Upper lobe of left lung (tissue), 6 donors: ENCODE measurements at regions not wholly inside any gene's neighbourhood (a gene's known extent, or its start where the extent isn't known, plus 50 kb on each side); places are given as distances from the start of the nearest gene placed in this dataset.

Experiments used
- ATAC-seq, 2 donors: fragments of 200-7000 bp; cut with Tn5 transposase; one replicate each; pipeline ENCODE4 v1.9.1; 2022; ENCODE audit warnings: mild to moderate bottlenecking in 2 of 2, moderate library complexity in 2 of 2; ENCODE audit not compliant: low FRiP score in 2 of 2
- DNase-seq, 2 donors: peaks; one replicate each; pipeline ENCODE4 v3.0.0-alpha.2; 2019 to 2020
- H3K27ac ChIP-seq, 4 donors: fragments of 200-600 bp; sonication (generic); one replicate each; pipeline ENCODE4 v1.5.1; 2016 to 2019
- H3K27me3 ChIP-seq, 4 donors: fragments of 200-600 bp; sonication (generic); one replicate each; pipeline ENCODE4 v1.5.1; 2017 to 2019
- H3K36me3 ChIP-seq, 4 donors: fragments of 200-600 bp; sonication (generic); one replicate each; pipeline ENCODE4 v1.5.1; 2016 to 2019
- H3K4me1 ChIP-seq, 4 donors: fragments of 200-600 bp; sonication (generic); one replicate each; pipeline ENCODE4 v1.5.1; 2018 to 2019
- H3K4me3 ChIP-seq, 4 donors: fragments of 200-600 bp; sonication (generic); one replicate each; pipeline ENCODE4 v1.5.1; 2017 to 2019; ENCODE audit warnings: mild to moderate bottlenecking in 2 of 4, moderate library complexity in 1 of 4
- H3K9me3 ChIP-seq, 4 donors: fragments of 200-600 bp; sonication (generic); one replicate each; pipeline ENCODE4 v1.5.1; 2018 to 2019
- EP300 ChIP-seq, 4 donors: sonication (generic); formaldehyde crosslinking; IDR thresholded peaks; one replicate each; pipeline ENCODE4 v1.5.1; 2017; ENCODE audit warnings: antibody characterized with exemption in 4 of 4, control low read depth in 2 of 4
- POLR2A ChIP-seq, 4 donors: fragments of 450-650 bp; IDR thresholded peaks; one replicate each; pipeline ENCODE4 v1.5.1; 2016 to 2017; ENCODE audit warnings: antibody characterized with exemption in 4 of 4, mild to moderate bottlenecking in 2 of 4
- POLR2AphosphoS5 ChIP-seq, 2 donors: sonication (generic); formaldehyde crosslinking; IDR thresholded peaks; one replicate each; pipeline ENCODE4 v1.5.1; 2017; ENCODE audit warnings: antibody characterized with exemption in 2 of 2
- WGBS, 2 donors: methylation state at CpG; one replicate each; pipeline ENCODE4 v1.1.5; 2017 to 2018; 5-methylcytosine and 5-hydroxymethylcytosine counted together
- TF ChIP-seq, protein P1 (sequence below), 6 experiments: fragments of 450-650 bp in 4 of 6; fragments of 200-600 bp in 2 of 6; sonication (generic) in 2 of 6; IDR thresholded peaks; one replicate each; pipeline ENCODE4 v1.5.1; 2016 to 2019; ENCODE audit warnings: antibody characterized with exemption in 6 of 6
- donor health status: DM: no; HTN: no; CAD: no; lungs with moderate emphysema.
- donor health status: DM: no; HTN: yes; CAD: no; lungs with severe emphysema.

DNA sequence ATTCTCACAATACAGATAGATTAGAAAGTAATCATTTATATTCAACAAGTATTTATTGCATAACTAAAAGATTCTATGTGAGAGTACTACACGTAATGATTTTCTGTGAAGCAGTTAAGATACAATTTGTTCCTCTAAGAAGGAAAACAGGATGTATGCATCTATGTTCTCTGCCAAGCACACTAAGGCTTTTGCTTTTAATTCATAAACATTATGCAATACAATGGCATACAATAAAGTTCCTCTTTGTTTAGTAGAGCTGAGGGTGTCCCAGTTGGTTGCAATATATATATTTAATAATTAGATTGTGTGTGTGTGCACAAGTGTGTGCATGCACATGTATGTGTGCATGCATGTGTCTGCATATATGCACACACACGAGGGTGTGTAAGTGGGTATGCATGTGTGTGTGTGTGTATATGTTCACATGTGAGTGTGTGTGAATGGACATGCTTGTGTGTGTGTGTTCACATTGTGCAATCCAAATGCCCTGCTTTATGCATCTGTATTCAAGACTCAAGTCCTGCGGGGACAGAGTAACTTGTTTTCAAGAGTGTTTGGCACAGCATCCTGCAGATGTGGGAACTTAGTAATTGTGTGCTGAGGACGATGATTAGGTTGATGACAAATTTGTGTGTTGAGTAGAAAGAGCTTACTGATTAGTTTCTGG is 481.5 kb upstream of the KLF6 start:
- Histone ChIP-seq H3K36me3 (no peaks in the 10 kb centered on the region), H3K27me3 (no peaks in the 10 kb centered on the region), H3K9me3 (no peaks in the 10 kb centered on the region), H3K4me3 (no peak overlapping the region), H3K27ac (peak overlapping the region in 2 of 4 donors; percentile 32 to 51), H3K4me1 (peaks cover 17 to 51% (median 34%) of the 10 kb centered on the region in 4 donors)
- DNase-seq, result peak in 1 of 2 donors; percentile 28
- WGBS, 2 donors, result 35 to 49% methylated on average over 4 of the region's 4 CpGs
- peak; percentile 40 to 67 for ATAC-seq
- TF ChIP-seq POLR2AphosphoS5 (IDR thresholded peaks at IDR 0.05), result peak in 1 of 2 donors; percentile 16
- TF ChIP-seq POLR2A (IDR thresholded peaks at IDR 0.05), result no peak
- TF ChIP-seq, protein P1, sequence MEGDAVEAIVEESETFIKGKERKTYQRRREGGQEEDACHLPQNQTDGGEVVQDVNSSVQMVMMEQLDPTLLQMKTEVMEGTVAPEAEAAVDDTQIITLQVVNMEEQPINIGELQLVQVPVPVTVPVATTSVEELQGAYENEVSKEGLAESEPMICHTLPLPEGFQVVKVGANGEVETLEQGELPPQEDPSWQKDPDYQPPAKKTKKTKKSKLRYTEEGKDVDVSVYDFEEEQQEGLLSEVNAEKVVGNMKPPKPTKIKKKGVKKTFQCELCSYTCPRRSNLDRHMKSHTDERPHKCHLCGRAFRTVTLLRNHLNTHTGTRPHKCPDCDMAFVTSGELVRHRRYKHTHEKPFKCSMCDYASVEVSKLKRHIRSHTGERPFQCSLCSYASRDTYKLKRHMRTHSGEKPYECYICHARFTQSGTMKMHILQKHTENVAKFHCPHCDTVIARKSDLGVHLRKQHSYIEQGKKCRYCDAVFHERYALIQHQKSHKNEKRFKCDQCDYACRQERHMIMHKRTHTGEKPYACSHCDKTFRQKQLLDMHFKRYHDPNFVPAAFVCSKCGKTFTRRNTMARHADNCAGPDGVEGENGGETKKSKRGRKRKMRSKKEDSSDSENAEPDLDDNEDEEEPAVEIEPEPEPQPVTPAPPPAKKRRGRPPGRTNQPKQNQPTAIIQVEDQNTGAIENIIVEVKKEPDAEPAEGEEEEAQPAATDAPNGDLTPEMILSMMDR (IDR thresholded peaks at IDR 0.05), result no peak
- TF ChIP-seq EP300 (IDR thresholded peaks at IDR 0.05), result peak in 2 of 4 donors; percentile 74 to 96

DNA sequence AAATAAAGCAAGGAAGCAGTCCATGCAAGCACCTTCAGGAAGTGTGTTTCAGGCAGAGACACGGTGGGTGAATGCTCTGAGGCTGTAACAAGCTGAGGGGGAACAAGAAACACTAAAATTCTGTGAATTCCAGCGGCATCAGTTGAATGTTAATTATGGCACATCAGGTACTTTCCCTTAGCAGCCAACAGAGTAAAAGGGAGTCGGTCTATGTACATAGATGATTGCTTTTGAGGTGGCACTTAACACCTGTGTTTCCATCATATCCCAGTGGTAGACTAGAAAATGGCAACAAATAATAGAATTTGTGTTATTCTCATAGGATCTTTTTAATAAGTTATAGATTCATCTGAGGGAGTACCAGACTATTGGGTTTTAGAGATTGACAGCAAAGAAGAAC is 481.0 kb upstream of the KLF6 start:
- H3K27ac ChIP-seq, result peak overlapping the region in 2 of 4 donors; percentile 11 to 51
- no peak for ATAC-seq
- DNase-seq, result no peak
- H3K36me3 ChIP-seq, result no peaks in the 10 kb centered on the region
- H3K4me1 ChIP-seq, result peaks cover 17 to 51% (median 33%) of the 10 kb centered on the region in 4 donors
- H3K4me3 ChIP-seq, result no peak overlapping the region
- H3K9me3 ChIP-seq, result no peaks in the 10 kb centered on the region
- no peaks in the 10 kb centered on the region for H3K27me3 ChIP-seq
- 55 to 68% methylated on average over 3 of the region's 3 CpGs for WGBS, 2 donors
- TF ChIP-seq POLR2A (IDR thresholded peaks at IDR 0.05), result no peak
- TF ChIP-seq EP300 (IDR thresholded peaks at IDR 0.05), result no peak
- TF ChIP-seq, protein P1 (IDR thresholded peaks at IDR 0.05), result no peak
- no peak for TF ChIP-seq POLR2AphosphoS5 (IDR thresholded peaks at IDR 0.05)

DNA sequence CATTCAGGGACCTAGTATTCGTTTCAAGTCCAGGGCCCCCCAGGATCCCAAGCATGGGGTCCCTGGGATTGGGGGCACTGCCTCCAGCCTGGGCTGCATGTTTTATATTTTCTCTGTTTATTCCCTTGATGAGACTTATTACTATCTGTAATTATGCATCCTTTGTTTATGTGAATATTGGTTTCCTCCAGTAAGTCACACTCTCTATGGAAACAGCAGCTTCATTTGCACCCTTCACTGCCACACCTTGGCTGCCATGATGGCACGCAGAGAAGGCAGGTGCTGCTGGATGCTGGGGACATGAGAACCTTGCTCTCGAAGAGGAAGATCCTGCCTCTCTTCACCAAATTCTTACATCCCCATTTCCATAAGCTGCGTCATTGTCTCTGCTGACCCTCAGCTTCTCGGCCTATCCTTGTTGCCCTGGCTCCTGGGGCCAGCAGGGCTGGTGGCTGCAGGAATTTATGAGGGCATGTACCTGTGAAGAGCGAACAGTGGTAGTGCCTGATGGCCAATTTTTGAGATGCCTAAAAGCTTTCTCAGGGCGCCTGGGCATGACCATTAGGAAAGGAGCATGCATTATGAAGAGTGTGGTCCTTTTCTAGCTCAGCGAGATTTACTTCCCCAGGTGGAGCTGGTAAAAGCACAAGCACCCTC is 479.3 kb upstream of the KLF6 start:
- 72 to 74% methylated on average over 8 of the region's 8 CpGs for WGBS, 2 donors
- no peak for DNase-seq

DNA sequence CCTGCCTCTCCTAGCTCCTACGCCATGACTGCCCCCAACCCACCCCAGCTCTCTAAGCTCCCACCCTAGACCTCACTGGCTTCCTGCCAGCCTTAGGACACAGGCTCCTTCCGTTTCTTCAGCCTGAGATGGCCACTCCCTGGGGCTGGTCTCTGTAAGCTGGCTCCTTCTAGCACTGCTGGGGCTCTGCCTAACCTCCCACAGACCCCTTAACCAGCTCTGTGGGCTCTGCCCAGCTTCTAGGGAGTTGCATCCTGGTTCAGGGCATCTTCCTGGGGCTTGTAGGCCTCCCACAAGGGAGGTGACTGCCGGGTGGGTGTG is 478.6 kb upstream of the KLF6 start:
- Histone ChIP-seq H3K9me3 (no peaks in the 10 kb centered on the region), H3K4me3 (no peak overlapping the region), H3K36me3 (no peaks in the 10 kb centered on the region), H3K27me3 (no peaks in the 10 kb centered on the region), H3K4me1 (peaks cover 12 to 40% (median 32%) of the 10 kb centered on the region in 4 donors), H3K27ac (peak overlapping the region; percentile 45 to 75 (median 58))
- DNase-seq (peak in 1 of 2 donors; percentile 41), ATAC-seq (peak in 1 of 2 donors; percentile 49)
- TF ChIP-seq POLR2A (IDR thresholded peaks at IDR 0.05) (no peak), POLR2AphosphoS5 (IDR thresholded peaks at IDR 0.05) (peak in 1 of 2 donors; percentile 31), EP300 (IDR thresholded peaks at IDR 0.05) (no peak)
- 33 to 65% methylated on average over 2 to 3 of the region's 3 CpGs for WGBS, 2 donors

More for the DNA sequence above, 479.3 kb upstream of the KLF6 start:
- H3K27me3 ChIP-seq, result no peaks in the 10 kb centered on the region
- no peak overlapping the region for H3K4me3 ChIP-seq
- H3K9me3 ChIP-seq, result no peaks in the 10 kb centered on the region
- peaks cover 12 to 40% (median 32%) of the 10 kb centered on the region in 4 donors for H3K4me1 ChIP-seq
- H3K27ac ChIP-seq, result peak overlapping the region in 1 of 4 donors; percentile 75
- H3K36me3 ChIP-seq, result no peaks in the 10 kb centered on the region
- ATAC-seq, result no peak
- TF ChIP-seq EP300 (IDR thresholded peaks at IDR 0.05) (no peak), POLR2AphosphoS5 (IDR thresholded peaks at IDR 0.05) (no peak), POLR2A (IDR thresholded peaks at IDR 0.05) (no peak)
- TF ChIP-seq, protein P1 (IDR thresholded peaks at IDR 0.05), result no peak

DNA sequence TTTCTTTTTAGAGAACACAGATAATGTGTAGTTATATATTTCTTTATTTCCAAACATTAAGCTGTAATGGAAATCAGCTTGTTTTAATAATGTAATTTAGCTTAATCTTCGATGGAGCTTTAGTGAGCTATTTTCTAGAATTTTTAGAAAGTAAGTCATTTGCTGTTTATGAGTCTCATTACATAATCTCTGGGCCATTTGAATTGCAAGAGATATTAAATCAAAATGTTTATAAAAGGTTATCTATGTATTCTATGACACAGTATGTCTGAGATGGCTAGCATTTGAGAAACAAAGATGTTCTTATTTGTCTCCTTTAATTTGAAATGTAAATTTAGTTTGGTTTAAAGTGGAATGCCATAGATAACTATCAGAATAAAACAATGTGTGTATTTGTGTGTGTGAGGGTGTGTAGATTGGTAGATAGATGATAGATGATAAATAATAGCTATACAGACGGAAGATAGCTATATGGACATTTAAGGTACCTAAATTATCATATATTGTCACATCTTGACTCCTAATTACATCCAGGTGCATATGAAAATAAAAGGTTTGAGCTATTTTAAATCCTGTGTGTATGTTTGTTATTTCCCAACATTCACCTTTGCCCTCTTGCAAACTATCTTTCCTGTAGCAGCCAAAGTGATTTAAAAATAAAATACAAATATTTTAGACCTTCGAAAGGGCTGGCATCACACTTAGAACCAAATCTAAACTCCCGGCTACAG is 478.0 kb upstream of the KLF6 start:
- no peak overlapping the region for H3K4me3 ChIP-seq
- DNase-seq (no peak), ATAC-seq (no peak)
- H3K27me3 ChIP-seq, result no peaks in the 10 kb centered on the region
- H3K4me1 ChIP-seq, result peaks cover 12 to 40% (median 32%) of the 10 kb centered on the region in 4 donors
- H3K9me3 ChIP-seq, result no peaks in the 10 kb centered on the region
- TF ChIP-seq EP300 (IDR thresholded peaks at IDR 0.05) (no peak), POLR2AphosphoS5 (IDR thresholded peaks at IDR 0.05) (no peak), POLR2A (IDR thresholded peaks at IDR 0.05) (no peak)
- TF ChIP-seq, protein P1 (IDR thresholded peaks at IDR 0.05), result no peak
- H3K36me3 ChIP-seq, result no peaks in the 10 kb centered on the region
- H3K27ac ChIP-seq, result peak overlapping the region in 3 of 4 donors; percentile 45 to 75 (median 62)
- WGBS, 2 donors, result 53 to 69% methylated on average over 4 of the region's 4 CpGs
